ENCODE measurements at regions not wholly inside any gene's neighbourhood (a gene's known extent, or its start where the extent isn't known, plus 50 kb on each side); places are given as distances from the start of the nearest gene placed in this dataset.
A peak's percentile ranks its signal among the peaks of the same experiment; 100 is the strongest.

GRCh38 chr2:173823543-173823939 is 141.6 kb downstream of the SP3 start:
- no peak overlapping the region for H3K4me3 ChIP-seq (ENCODE audit: control insufficient read depth, low read depth, low read length)
- no peak for DNase-seq (ENCODE audit: low read depth)
- TF ChIP-seq CTCF (IDR thresholded peaks at IDR 0.05; ENCODE audit: control insufficient read depth, insufficient read depth, low read depth, low read length, missing control alignments), result no peak

GRCh38 chr2:173828189-173829142 is 136.7 kb downstream of the SP3 start:
- no peak overlapping the region for H3K4me3 ChIP-seq (ENCODE audit: control insufficient read depth, low read depth, low read length)
- no peak for TF ChIP-seq CTCF (IDR thresholded peaks at IDR 0.05; ENCODE audit: control insufficient read depth, insufficient read depth, low read depth, low read length, missing control alignments)
- DNase-seq (ENCODE audit: low read depth), result no peak

GRCh38 chr2:173829727-173830126 is 135.4 kb downstream of the SP3 start:
- no peak overlapping the region for H3K4me3 ChIP-seq (ENCODE audit: control insufficient read depth, low read depth, low read length)
- DNase-seq (ENCODE audit: low read depth), result no peak
- no peak for TF ChIP-seq CTCF (IDR thresholded peaks at IDR 0.05; ENCODE audit: control insufficient read depth, insufficient read depth, low read depth, low read length, missing control alignments)

- no peak overlapping the region for H3K4me3 ChIP-seq (ENCODE audit: control insufficient read depth, low read depth, low read length)
- DNase-seq (ENCODE audit: low read depth), result peak; percentile 5
- no peak for TF ChIP-seq CTCF (IDR thresholded peaks at IDR 0.05; ENCODE audit: control insufficient read depth, insufficient read depth, low read depth, low read length, missing control alignments)
Measured at GRCh38 chr2:173830170-173830569, 135.0 kb downstream of the SP3 start.

GRCh38 chr2:173831312-173832229 is 133.6 kb downstream of the SP3 start:
- peak; percentile 75 for DNase-seq (ENCODE audit: low read depth)
- H3K4me3 ChIP-seq (ENCODE audit: control insufficient read depth, low read depth, low read length), result no peak overlapping the region
- no peak for TF ChIP-seq CTCF (IDR thresholded peaks at IDR 0.05; ENCODE audit: control insufficient read depth, insufficient read depth, low read depth, low read length, missing control alignments)

- TF ChIP-seq CTCF (IDR thresholded peaks at IDR 0.05; ENCODE audit: control insufficient read depth, insufficient read depth, low read depth, low read length, missing control alignments), result no peak
- no peak for DNase-seq (ENCODE audit: low read depth)
- no peak overlapping the region for H3K4me3 ChIP-seq (ENCODE audit: control insufficient read depth, low read depth, low read length)
Measured at GRCh38 chr2:173834141-173834540, 131.0 kb downstream of the SP3 start.

Measured in AG09309 (cell line).